ENCODE measurements at regions not wholly inside any gene's neighbourhood (a gene's known extent, or its start where the extent isn't known, plus 50 kb on each side); places are given as distances from the start of the nearest gene placed in this dataset.

DNA sequence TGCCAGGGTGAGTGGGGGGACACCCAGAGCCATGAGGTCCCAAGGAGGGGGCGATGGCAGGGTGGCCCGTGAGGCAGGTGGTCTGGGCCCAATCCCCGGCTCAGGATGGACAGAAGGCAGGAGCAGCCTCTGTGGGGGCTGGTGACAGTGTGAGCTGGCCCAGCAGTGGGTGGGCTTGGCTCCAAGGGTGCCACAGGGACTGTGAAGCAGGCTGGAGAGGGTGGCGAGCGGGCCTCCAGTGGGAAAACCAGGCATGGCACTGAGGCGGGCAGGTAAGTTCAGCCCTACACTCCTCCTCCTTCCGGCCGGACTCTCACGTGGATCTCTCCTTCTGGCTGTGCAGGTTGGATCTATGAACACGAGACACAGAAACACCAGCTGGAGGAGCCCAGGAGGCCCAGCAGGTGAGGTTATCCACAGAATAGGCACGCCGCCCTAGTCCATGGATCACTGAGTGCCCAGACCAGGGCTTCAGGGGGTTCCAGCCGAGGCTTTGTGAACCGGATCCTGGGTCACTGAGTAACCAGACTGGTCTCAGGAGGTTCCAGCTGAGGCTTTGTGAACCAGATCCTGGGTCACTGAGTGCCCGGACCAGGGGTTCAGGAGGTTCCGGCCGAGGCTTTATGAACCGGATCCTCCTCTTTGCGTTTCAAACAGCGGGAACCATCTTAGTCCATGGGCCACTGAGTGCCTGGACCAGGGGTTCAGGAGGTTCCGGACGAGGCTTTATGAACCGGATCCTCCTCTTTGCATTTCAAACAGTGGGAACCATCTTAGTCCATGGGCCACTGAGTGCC lies 76.4 kb upstream of the BHLHE23 start:
- ChIA-PET CTCF (interaction anchor here (0.6 kb wide), 1 partner anchor 226 kb away, joined by 4 read pairs; no protein-coding TSS in a partner anchor), POLR2A (ENCODE audit: unreplicated experiment) (no interaction called here)
- H3K9me2 ChIP-seq (replicated peaks; ENCODE audit: low read length), result no peaks in the 10 kb centered on the region
- DNase-seq (no peak), ATAC-seq (no peak)
- no peak overlapping the region for H2AFZ ChIP-seq (ENCODE audit: low read length)
- no peaks in the 10 kb centered on the region for H3F3A ChIP-seq (ENCODE audit: low read length, unreplicated experiment)
- no peaks in the 10 kb centered on the region for H3K9me3 ChIP-seq (ENCODE audit: low read length)
- no peaks in the 10 kb centered on the region for H3K36me3 ChIP-seq (ENCODE audit: low read depth, low read length)
- intact Hi-C loops (cut with micrococcal nuclease), result no loop called here
- no peaks in the 10 kb centered on the region for H3K79me2 ChIP-seq (ENCODE audit: low read length)
- H4K20me1 ChIP-seq (ENCODE audit: low read length), result no peaks in the 10 kb centered on the region
- H3K4me1 ChIP-seq (ENCODE audit: insufficient read depth, low read length), result no peaks in the 10 kb centered on the region
- H3K4me2 ChIP-seq (ENCODE audit: low read length), result no peak overlapping the region
- H3K4me3 ChIP-seq (ENCODE audit: low read length), result no peak overlapping the region
- no peak overlapping the region for H3K9ac ChIP-seq (ENCODE audit: low read length)
- H3K27ac ChIP-seq (ENCODE audit: low read length), result no peak overlapping the region
- H3K27me3 ChIP-seq (ENCODE audit: low read length), result peaks cover 48% of the 10 kb centered on the region
- TF ChIP-seq, protein P1, sequence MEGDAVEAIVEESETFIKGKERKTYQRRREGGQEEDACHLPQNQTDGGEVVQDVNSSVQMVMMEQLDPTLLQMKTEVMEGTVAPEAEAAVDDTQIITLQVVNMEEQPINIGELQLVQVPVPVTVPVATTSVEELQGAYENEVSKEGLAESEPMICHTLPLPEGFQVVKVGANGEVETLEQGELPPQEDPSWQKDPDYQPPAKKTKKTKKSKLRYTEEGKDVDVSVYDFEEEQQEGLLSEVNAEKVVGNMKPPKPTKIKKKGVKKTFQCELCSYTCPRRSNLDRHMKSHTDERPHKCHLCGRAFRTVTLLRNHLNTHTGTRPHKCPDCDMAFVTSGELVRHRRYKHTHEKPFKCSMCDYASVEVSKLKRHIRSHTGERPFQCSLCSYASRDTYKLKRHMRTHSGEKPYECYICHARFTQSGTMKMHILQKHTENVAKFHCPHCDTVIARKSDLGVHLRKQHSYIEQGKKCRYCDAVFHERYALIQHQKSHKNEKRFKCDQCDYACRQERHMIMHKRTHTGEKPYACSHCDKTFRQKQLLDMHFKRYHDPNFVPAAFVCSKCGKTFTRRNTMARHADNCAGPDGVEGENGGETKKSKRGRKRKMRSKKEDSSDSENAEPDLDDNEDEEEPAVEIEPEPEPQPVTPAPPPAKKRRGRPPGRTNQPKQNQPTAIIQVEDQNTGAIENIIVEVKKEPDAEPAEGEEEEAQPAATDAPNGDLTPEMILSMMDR (conservative IDR thresholded peaks at IDR 0.05; ENCODE audit: low read depth, low read length), result no peak
- no peak for TF ChIP-seq EZH2 (IDR thresholded peaks at IDR 0.05; ENCODE audit: low read length, unreplicated experiment)
- no peak for TF ChIP-seq EZH2phosphoT487 (IDR thresholded peaks at IDR 0.05; ENCODE audit: borderline replicate concordance, low read length)
- BruUV-seq (replicated peaks), result no TSS peak

DNA sequence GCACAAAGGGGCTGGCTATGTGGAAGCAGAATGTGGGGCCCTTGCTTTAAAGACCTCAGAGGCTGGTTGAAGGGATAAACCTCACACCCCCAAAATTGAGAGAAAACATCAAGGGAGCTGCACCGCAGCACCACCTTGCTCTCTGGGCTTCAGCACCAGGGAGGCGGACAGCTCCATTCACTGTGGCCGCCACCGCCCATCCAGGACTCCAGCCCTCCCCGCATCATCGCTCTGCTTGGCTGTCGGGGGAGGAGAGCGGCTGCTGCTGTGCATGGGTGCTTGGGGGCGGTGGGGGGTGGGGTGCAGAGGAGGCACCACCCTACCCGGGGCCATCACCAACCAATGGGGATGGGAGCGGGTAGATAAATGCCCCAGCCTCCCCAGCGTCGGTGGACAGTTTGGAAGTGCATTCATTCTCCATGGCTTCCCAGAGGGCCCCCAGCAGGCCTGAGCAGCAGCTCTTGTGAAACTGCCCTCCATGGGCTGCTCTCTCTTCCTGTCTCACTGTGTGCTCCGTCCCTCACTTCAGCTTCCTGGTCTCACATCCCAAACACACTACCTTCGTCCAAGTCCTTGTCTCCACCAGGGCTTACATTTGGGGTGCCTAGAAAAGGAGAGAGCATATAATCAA lies 75.7 kb upstream of the BHLHE23 start:
- DNase-seq (peak; percentile 47), ATAC-seq (peak; percentile 53)
- Histone ChIP-seq H3K27me3 (ENCODE audit: low read length) (peaks cover 41% of the 10 kb centered on the region), H3K79me2 (ENCODE audit: low read length) (no peaks in the 10 kb centered on the region), H3K4me3 (ENCODE audit: low read length) (no peak overlapping the region), H2AFZ (ENCODE audit: low read length) (no peak overlapping the region), H3K4me2 (ENCODE audit: low read length) (no peak overlapping the region), H3F3A (ENCODE audit: low read length, unreplicated experiment) (no peaks in the 10 kb centered on the region), H3K27ac (ENCODE audit: low read length) (no peak overlapping the region), H3K9me2 (replicated peaks; ENCODE audit: low read length) (no peaks in the 10 kb centered on the region), H3K36me3 (ENCODE audit: low read depth, low read length) (no peaks in the 10 kb centered on the region), H3K9me3 (ENCODE audit: low read length) (peaks cover 4% of the 10 kb centered on the region), H3K4me1 (ENCODE audit: insufficient read depth, low read length) (no peaks in the 10 kb centered on the region), H3K9ac (ENCODE audit: low read length) (no peak overlapping the region), H4K20me1 (ENCODE audit: low read length) (no peaks in the 10 kb centered on the region)
- BruUV-seq (replicated peaks), result no TSS peak
- CTCF ChIA-PET, result no interaction called here
- POLR2A ChIA-PET (ENCODE audit: unreplicated experiment), result interaction anchor here (0.6 kb wide), 1 partner anchor 79 kb away, joined by 3 read pairs; no protein-coding TSS in a partner anchor
- TF ChIP-seq EZH2 (IDR thresholded peaks at IDR 0.05; ENCODE audit: low read length, unreplicated experiment) (no peak), EZH2phosphoT487 (IDR thresholded peaks at IDR 0.05; ENCODE audit: borderline replicate concordance, low read length) (no peak)
- TF ChIP-seq, protein P1 (conservative IDR thresholded peaks at IDR 0.05; ENCODE audit: low read depth, low read length), result no peak
- intact Hi-C loops (cut with micrococcal nuclease), result no loop called here

DNA sequence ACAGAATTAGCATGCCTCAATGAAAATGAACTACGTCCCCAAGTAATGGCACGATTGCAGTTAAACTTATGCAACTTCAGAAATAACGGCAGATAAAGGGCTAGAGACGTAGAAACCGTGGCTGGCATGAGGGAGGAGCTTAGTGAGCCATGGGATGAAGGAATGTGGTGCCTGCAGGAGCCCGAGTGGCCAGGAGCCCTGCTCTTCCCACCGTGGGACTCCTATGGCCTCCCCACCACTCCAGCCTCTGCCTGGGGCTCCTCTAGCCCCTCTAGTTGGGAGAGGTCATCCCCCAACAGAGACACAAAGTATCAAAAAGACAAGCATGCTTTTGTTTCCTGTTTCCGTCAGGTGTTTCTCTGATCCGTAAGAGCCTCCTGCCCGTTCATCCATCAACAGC lies 75.1 kb upstream of the BHLHE23 start:
- Histone ChIP-seq H3K4me2 (ENCODE audit: low read length) (no peak overlapping the region), H3F3A (ENCODE audit: low read length, unreplicated experiment) (no peaks in the 10 kb centered on the region), H3K4me1 (ENCODE audit: insufficient read depth, low read length) (no peaks in the 10 kb centered on the region), H3K9ac (ENCODE audit: low read length) (no peak overlapping the region), H3K27ac (ENCODE audit: low read length) (no peak overlapping the region), H3K9me3 (ENCODE audit: low read length) (peaks cover 10% of the 10 kb centered on the region), H3K9me2 (replicated peaks; ENCODE audit: low read length) (no peaks in the 10 kb centered on the region), H3K79me2 (ENCODE audit: low read length) (no peaks in the 10 kb centered on the region), H4K20me1 (ENCODE audit: low read length) (no peaks in the 10 kb centered on the region), H2AFZ (ENCODE audit: low read length) (no peak overlapping the region), H3K36me3 (ENCODE audit: low read depth, low read length) (no peaks in the 10 kb centered on the region), H3K27me3 (ENCODE audit: low read length) (peaks cover 37% of the 10 kb centered on the region), H3K4me3 (ENCODE audit: low read length) (no peak overlapping the region)
- TF ChIP-seq, protein P1 (conservative IDR thresholded peaks at IDR 0.05; ENCODE audit: low read depth, low read length), result no peak
- no peak for TF ChIP-seq EZH2phosphoT487 (IDR thresholded peaks at IDR 0.05; ENCODE audit: borderline replicate concordance, low read length)
- DNase-seq (no peak), ATAC-seq (no peak)
- BruUV-seq (replicated peaks), result no TSS peak
- ChIA-PET POLR2A (ENCODE audit: unreplicated experiment) (interaction anchor here (0.6 kb wide), 1 partner anchor 80 kb away, joined by 3 read pairs; no protein-coding TSS in a partner anchor), CTCF (no interaction called here)
- intact Hi-C loops (cut with micrococcal nuclease), result no loop called here

Measured in PC-3 (cell line).